GM18870 (cell line): ENCODE measurements at regions not wholly inside any gene's neighbourhood (a gene's known extent, or its start where the extent isn't known, plus 50 kb on each side); places are given as distances from the start of the nearest gene placed in this dataset.

Experiments
- ATAC-seq: cut with Tn5 transposase; IDR thresholded peaks from one replicate; pipeline ENCODE4 v1.9.1; 2021; ENCODE audit warnings: moderate library complexity; ENCODE audit not compliant: unreplicated experiment

- ATAC-seq = no peak
Observed at GRCh38 chr18:2083691-2084090, 487.6 kb downstream of the METTL4 start.

- ATAC-seq = no peak
Observed at GRCh38 chr18:2086439-2086838, 484.9 kb downstream of the METTL4 start.

DNA sequence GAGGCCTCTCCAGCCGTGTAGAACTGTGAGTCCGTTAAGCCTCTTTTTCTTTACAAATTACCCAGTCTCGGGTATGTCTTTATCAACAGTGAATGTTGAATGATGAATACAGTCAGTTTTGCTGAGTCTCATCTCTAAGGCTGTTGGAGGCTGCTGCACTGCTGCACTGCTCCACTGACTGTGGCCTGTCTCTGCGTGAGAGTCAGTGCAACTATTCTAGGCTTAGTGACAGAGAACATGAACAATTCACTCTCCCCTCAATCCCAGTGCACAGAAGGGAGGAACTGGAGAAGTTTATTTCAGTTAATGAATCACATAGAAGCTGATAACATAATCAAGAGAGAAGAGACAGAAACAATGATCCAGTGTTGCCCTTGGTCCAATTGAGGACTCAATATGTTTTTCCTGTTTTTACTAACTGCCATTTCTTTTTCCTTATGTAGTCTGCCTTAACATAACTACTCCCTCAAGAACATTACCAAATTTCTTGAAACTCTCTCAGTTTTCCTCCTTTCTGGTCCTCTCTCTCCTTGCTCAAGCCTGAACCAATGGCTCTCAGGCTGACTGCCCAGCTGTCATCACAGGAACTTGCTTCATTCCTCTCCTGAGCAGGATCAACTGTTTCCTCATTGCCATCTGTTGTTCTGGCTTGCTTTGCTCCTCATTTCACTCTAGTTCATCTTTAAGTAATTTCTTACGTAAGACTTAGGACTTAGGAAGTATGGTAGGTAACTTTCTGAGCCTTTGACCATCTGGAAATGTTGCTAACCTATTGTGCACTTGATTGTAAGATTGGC is 483.2 kb downstream of the METTL4 start:
- no peak for ATAC-seq

- no peak for ATAC-seq
Observed at GRCh38 chr18:2089396-2089795, 481.9 kb downstream of the METTL4 start.

- no peak for ATAC-seq
Observed at GRCh38 chr18:2091937-2092336, 479.4 kb downstream of the METTL4 start.

GRCh38 chr18:2096551-2096950 is 474.8 kb downstream of the METTL4 start:
- no peak for ATAC-seq

DNA sequence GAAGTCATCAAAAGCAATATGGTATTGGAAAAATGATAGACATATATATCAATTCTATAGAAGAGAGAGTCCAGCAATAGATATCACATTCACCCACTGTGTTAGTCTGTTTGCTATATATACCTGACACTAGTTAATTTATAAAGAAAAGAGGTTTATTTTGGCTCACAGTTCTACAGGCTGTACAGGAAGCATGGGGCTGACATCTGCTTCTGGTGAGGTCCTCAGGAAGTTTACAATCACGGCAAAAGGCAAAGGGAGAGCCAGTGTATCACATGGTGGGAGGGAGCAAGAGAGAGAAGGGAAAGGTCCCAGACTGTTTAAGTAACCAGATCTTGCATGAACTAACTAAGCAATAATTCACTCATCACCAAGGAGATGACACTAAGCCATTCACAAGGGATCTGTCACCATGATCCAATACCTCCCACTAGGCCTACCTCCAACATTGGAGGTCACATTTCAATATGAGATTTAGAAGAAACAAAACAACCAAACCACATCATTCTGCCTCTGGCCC is 470.6 kb downstream of the METTL4 start:
- no peak for ATAC-seq

DNA sequence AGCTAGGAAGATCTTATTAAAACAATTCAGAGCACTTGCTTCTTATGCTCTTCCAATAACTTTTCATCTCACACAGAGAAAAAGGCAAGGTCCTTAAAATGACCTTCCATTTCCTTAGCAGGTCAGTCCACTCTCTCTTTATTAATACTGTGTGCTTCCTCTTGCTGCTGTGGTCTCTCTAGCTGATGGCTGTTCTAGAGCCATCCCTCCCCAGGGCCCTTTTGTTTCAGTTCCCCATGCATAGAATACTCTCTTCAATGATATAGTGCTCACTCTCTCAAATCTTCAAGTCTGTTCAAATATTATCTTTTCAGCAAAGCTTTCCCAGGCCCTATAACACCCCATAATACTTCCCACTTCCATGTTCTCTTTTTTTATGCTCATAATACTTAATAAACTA is 469.3 kb downstream of the METTL4 start:
- ATAC-seq = no peak

DNA sequence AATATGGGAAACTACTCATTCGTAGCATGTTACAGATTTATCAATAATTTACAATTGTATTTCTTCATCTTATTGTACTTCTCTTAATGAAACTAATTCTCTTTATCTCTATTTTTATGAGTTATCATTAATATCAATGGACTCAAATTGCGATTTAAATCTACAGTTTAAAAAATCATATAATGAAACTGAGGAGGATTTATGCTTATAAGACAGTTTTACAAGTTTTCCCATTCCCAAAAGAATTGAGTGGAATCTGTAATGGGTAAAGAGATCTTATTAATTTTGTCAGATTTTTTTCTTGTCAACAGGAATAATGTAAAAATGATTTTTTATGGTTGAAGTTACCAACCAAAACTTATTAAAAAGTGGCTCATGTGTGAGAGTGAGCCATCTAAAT is 468.0 kb downstream of the METTL4 start:
- ATAC-seq = no peak

DNA sequence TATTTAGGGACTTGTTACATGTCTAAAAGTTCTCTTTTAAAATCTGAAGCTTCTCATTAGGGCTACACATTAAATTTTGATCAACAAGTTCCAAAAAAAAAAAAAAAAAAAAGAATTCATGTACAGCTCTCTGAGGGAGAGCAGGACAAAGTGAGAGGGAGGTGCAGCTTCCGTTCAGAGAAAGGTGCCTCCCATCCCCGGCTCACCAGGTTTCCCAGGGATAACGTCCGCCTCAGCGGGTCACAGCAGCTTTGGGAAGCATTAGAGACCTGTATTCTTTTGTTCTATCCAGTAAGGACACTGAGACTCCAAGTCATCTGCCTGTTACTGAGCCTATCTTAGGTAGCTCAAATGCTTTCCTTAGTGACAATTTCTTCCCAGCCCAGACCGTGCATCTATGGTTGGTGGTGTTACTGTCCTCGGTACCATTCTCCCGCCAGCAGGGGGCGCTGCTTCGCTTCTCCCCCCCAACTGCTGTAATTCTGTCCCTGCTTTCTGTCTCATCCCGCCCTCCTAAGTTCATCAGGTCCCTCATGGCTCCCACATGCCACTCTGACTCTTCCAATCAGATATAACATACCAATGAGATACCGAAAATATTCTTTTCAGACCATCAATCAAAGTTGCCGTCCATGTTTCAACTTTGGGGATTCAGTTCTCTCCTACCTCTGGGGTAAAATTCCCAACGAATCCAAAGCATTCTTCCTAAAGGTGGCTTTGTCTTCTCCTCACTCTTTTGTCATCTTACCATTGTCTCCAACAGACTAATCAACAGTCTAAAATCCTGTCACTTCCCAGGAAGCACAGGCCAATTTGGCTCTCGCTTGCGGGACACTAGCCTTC is 466.5 kb downstream of the METTL4 start:
- ATAC-seq = peak; percentile 59

GRCh38 chr18:2108591-2108990 is 462.7 kb downstream of the METTL4 start:
- no peak for ATAC-seq

DNA sequence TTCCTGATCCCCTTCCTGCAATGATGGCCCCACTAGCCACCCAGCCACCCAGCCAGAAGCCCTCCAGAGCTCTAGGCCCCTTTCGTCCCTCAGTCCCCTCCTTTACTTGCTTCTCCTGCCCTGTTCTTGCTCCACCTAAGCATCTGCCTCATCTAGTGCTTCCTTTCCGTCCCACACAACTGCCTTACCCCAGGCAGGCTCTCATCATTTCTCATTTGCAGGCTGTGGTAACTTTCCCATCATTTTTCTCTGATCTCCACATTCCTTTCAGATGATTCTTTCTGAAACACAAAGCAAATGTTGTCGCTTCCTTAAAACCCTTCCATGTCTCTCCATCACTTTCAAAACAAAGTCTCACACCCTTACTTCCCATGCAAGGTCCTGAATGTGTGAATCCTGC is 459.8 kb downstream of the METTL4 start:
- no peak for ATAC-seq

DNA sequence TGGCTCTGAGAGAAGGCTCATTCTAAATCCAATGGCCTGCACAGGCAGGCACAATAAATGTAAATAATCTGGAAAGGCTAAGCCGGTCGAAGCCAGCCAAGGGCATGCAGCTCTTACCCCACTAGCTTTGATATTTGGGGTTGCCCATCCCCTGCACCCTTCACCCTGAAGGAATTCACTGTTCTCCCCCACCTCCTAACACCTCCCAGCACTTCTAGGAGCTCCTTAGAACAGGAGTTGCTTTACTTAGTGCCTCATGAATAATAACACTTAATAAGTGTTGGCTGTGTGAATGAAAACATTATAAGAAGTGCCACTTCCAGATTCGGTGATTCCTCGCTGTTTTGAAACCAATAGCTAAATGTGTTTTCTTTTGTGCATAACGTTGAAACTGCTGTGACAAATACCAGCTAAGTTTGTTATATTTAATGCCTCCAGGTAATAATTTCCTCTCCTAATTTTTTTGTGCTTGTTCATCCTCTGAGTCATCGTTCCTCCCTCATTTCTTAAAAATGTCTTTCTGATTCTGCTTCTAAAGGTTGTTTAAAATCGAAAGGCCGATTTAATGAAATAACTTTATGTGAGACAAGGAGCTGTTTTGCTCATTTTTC is 458.8 kb downstream of the METTL4 start:
- no peak for ATAC-seq

- ATAC-seq = no peak
Observed at GRCh38 chr18:2114289-2114688, 457.0 kb downstream of the METTL4 start.

DNA sequence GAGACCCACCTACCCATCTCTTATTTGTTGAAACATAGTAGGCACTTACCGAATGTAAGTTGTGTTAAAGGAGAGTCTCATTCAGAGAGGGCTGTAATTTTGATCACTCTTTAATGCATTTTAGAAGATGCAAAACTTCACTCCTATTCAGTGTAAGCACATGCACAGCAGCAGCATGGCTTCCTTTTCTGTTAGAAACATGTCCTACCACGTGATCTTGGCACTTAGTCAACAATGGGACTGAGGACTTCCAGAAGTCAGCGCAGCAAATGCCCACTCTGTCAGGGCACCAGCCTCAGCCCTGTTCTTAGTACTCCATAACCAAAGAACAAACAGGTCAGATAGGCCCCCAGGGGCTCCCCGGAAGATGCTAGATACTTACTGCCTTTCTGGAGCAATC is 456.5 kb downstream of the METTL4 start:
- ATAC-seq = no peak

DNA sequence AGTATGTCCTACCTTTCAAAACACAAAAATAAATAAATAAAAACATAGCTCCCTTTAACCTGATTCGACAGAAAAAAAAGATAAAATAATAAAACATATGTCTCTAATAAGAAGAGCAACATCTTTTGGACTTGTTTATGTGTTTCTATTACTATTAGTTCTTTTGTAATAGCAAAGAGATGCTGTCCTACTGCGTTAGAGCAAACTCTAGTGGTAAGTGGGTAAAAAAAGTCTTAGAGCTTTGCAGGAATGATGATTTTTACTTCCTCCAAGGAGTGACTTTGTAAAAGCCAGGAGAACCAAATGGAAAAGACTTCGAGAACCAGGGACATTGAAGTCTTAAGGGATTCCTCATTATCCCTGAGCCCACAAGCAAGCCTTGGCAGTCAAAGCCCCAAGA is 450.1 kb downstream of the METTL4 start:
- ATAC-seq = no peak

GRCh38 chr18:2123077-2123476 is 448.2 kb downstream of the METTL4 start:
- ATAC-seq = no peak

DNA sequence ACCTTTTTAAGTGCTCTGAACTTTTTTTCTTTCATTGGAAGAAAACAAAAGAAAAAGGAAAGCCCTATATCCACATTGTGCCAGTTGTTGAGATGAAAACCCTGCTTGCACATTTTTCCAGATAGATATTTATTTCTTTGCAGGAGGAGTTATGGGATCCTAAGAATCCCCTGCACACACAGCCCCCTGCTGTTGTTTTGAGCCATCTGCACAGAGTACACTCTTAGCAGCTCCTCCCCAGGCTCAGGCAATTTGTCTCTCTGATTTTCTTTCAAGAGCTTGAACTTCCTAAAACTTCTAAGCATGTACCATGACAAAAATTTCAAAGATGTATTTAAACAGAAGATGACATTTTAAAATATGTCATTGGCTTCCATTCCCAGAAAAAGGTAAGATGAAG is 436.9 kb downstream of the METTL4 start:
- ATAC-seq = no peak

GRCh38 chr18:2135309-2135708 is 436.0 kb downstream of the METTL4 start:
- ATAC-seq = no peak

DNA sequence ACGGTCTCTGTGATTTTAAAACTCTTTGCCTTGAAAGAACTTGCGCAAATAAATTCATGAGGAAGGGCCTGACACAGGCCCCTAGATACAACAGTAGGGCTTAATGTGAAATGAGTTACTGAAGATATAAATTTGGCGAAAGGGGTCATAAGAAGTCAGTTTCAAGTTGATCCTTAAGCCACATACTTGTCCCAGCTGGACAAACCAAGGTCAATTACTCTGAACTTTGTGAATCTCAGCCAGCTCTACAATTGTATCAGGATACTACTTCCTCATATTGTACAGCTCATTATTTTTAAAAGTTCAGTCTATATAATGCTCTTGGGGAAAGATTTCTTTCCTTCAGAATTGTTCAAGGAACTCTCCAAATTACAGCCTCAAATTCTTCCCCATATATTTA is 432.8 kb downstream of the METTL4 start:
- no peak for ATAC-seq

- no peak for ATAC-seq
Observed at GRCh38 chr18:2139691-2140090, 431.6 kb downstream of the METTL4 start.

DNA sequence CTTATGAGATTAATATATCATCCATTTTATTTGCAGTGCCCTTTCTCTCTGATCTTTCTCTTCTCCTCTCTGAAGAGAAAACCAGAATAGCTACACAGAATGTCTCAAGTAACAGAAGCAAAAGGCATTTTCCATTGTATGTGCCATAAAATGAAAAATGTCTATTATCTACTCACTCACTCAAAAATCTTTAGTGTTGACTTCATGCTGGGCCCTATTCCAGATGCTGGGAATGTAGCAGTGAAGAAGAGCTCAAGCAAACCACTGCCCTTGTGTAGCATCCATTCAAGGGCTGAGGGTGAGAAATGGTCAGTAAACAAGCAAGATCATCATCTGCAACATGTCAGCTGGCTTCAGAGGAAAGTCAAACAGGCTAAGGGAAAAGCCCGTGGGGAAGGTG is 427.7 kb downstream of the METTL4 start:
- ATAC-seq = no peak
